ENCODE measurements at regions not wholly inside any gene's neighbourhood (a gene's known extent, or its start where the extent isn't known, plus 50 kb on each side); places are given as distances from the start of the nearest gene placed in this dataset.

DNA sequence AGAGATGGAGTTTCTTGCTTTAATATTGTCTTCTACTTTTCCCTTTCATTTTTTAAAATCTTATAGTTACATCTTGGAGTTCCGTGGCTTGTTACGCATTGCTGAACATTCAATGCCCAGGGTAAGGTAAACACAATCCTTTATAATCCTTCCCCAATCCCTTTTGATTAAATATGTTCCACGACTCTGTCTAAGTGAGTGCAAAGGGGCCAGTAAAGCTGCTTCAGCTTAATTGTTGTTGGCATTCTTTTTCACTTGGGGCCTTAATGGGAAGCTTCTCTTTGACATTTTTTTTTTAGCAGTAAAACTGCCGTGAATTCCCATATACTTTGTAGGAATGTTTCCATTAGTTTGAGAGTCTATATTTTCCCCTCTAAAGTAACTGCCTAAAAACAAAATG is 1028.1 kb downstream of the C4orf33 start:
- TF ChIP-seq, protein P1, sequence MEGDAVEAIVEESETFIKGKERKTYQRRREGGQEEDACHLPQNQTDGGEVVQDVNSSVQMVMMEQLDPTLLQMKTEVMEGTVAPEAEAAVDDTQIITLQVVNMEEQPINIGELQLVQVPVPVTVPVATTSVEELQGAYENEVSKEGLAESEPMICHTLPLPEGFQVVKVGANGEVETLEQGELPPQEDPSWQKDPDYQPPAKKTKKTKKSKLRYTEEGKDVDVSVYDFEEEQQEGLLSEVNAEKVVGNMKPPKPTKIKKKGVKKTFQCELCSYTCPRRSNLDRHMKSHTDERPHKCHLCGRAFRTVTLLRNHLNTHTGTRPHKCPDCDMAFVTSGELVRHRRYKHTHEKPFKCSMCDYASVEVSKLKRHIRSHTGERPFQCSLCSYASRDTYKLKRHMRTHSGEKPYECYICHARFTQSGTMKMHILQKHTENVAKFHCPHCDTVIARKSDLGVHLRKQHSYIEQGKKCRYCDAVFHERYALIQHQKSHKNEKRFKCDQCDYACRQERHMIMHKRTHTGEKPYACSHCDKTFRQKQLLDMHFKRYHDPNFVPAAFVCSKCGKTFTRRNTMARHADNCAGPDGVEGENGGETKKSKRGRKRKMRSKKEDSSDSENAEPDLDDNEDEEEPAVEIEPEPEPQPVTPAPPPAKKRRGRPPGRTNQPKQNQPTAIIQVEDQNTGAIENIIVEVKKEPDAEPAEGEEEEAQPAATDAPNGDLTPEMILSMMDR (conservative IDR thresholded peaks at IDR 0.05; ENCODE audit: low read depth): no peak
- POLR2A ChIA-PET (ENCODE audit: low non-redundant PET): no interaction called here

DNA sequence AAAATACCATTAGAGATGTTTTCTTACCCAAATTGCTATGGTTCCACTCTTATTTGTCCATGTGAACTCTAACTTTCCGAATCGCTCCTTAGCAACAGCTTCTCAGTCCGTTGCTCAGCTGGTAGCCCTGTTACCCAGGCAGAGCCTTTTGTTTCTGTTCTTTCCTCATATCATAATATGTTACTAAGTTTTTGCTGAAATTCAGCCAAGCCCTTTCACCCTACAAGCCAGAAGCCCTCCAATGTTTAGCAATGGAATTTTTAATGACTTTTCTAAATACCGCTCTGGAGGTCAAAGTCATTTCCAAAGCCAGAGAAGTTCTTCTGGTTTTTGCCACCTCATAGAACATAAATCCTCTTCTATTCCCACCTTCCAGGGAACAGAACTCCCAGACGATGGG is 1029.5 kb downstream of the C4orf33 start:
- no peak overlapping the region for H3K27ac ChIP-seq
- TF ChIP-seq, protein P1 (conservative IDR thresholded peaks at IDR 0.05; ENCODE audit: low read depth): no peak
- ChIA-PET POLR2A (ENCODE audit: low non-redundant PET) (no interaction called here), CTCF (interaction anchor here (0.8 kb wide), 1 partner anchor 16 kb away, joined by 4 read pairs; no protein-coding TSS in a partner anchor)
- no peak for DNase-seq (ENCODE audit: low spot score)

More for the DNA sequence above, 1028.1 kb downstream of the C4orf33 start:
- no peak overlapping the region for H3K27ac ChIP-seq
- CTCF ChIA-PET: interaction anchor here (0.6 kb wide), 1 partner anchor 440 kb away, joined by 3 read pairs; no protein-coding TSS in a partner anchor
- DNase-seq (ENCODE audit: low spot score): no peak

DNA sequence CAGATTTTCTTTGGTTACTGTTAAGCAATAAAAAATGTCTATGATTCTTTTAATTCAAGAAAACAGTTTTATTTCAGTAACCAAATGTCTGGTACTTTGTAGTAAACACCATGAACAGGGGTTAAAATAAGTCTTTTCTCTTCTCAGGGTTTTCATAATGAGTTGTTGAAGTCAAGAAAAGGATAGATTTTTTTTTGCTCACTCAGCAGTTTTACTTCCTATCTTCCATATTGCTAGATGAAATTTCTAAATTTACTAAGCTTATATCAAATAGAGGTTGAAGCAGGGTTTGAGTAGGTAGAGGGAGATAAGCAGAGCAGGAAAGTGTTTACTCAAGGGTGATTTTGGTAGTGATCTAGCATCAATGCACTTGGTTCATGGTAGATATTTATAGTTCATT is 1031.3 kb downstream of the C4orf33 start:
- ChIA-PET CTCF (no interaction called here), POLR2A (ENCODE audit: low non-redundant PET) (no interaction called here)
- no peak overlapping the region for H3K27ac ChIP-seq
- TF ChIP-seq, protein P1 (conservative IDR thresholded peaks at IDR 0.05; ENCODE audit: low read depth): no peak
- no peak for DNase-seq (ENCODE audit: low spot score)

DNA sequence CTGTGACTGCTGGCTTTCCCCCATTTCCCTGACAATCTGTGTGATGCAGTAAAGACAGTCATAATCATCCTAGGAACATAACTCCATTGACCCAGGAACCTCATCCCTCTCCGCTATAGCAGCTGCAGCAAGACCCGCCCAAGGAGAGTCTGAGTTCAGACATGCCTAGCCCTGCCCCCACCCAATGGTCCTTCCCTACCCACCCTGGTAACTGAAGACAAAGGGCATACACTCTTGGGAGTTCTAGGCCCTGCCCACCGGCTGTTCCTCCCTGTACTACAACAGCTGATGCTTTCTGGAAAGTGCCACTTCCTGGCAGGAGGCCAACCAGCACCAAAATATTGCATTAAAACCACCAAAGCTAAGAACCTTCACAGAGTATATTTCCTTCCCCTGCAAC is 1035.6 kb downstream of the C4orf33 start:
- POLR2A ChIA-PET (ENCODE audit: low non-redundant PET): no interaction called here
- H3K27ac ChIP-seq: no peak overlapping the region
- CTCF ChIA-PET: no interaction called here
- TF ChIP-seq, protein P1 (conservative IDR thresholded peaks at IDR 0.05; ENCODE audit: low read depth): no peak
- DNase-seq (ENCODE audit: low spot score): no peak

DNA sequence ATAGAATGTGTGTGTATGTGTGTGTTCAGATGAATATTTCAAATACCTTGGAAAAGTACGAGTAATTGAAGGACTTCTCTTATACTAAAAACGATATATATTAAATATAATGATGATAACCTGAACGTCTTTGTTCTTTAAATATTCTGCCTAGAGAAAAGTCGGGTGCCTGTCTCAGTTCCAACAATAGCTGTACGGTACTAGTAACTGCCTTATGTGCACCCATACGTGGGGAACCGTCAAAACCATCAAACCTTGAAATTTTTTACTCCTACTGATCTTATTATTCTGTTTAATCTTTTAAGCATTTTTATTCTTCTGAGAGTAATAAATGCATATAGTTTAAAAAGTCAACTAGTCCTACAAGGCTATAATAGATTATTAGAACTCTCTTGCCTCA is 1045.7 kb downstream of the C4orf33 start:
- ChIA-PET CTCF (no interaction called here), POLR2A (ENCODE audit: low non-redundant PET) (no interaction called here)
- TF ChIP-seq, protein P1 (conservative IDR thresholded peaks at IDR 0.05; ENCODE audit: low read depth): no peak
- DNase-seq (ENCODE audit: low spot score): no peak
- no peak overlapping the region for H3K27ac ChIP-seq

DNA sequence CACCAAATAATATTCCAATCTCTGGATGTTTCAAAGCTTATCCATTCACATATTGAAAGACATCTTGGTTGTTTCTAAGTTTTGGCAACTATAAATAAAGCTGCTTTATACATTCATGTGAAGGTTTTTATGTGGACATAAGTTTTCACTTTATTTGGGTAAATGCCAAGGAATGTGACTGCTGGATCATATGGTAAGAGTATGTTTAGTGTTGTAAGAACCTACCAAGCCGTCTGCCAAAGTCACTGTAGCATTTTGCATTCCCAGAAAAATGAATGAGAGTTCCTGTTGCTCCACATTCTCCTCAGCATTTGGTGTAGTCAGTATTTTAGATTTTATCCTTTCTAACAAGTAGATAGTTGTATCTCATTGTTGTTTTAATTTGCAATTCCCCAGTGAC is 1047.7 kb downstream of the C4orf33 start:
- CTCF ChIA-PET: interaction anchor here (0.6 to 0.7 kb wide), 3 partner anchors 392 to 1984 kb away, joined by 3 to 7 read pairs (median 3); no protein-coding TSS in a partner anchor
- DNase-seq (ENCODE audit: low spot score): no peak
- POLR2A ChIA-PET (ENCODE audit: low non-redundant PET): no interaction called here
- TF ChIP-seq, protein P1 (conservative IDR thresholded peaks at IDR 0.05; ENCODE audit: low read depth): no peak
- no peak overlapping the region for H3K27ac ChIP-seq

DNA sequence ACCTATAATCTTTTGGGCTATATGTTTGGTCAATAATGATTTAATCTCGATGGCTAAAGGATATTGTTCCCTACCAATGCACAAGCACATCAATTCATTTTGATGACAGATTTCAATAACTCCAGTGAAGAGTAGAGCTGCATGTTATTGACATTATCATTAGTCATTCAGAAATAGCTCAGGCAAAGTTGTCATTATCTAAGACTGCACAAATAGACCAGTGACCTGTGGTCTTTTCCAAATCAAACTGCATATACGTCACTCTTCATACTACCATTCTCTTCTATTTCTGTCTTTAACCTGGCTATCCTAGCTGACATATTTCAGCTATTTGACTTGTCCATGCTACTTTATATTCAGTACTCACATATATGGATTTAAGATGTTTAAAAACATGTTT is 1050.8 kb downstream of the C4orf33 start:
- TF ChIP-seq, protein P1 (conservative IDR thresholded peaks at IDR 0.05; ENCODE audit: low read depth): no peak
- ChIA-PET POLR2A (ENCODE audit: low non-redundant PET) (no interaction called here), CTCF (no interaction called here)
- H3K27ac ChIP-seq: no peak overlapping the region
- no peak for DNase-seq (ENCODE audit: low spot score)
